HG03159 (cell line): ENCODE measurements at regions not wholly inside any gene's neighbourhood (a gene's known extent, or its start where the extent isn't known, plus 50 kb on each side); places are given as distances from the start of the nearest gene placed in this dataset.
"Not testable (repeated sequence)": the region's sequence is repeated elsewhere in the genome, so short reads cannot be mapped to it uniquely, and the experiment has no call there.

Experiments used
- ATAC-seq: cut with Tn5 transposase; IDR thresholded peaks from one replicate; pipeline ENCODE4 v1.9.1; 2021; ENCODE audit warnings: mild to moderate bottlenecking, moderate library complexity; ENCODE audit not compliant: unreplicated experiment

GRCh38 chr1:187038784-187039183 lies 210.0 kb downstream of the PLA2G4A start:
- ATAC-seq = no peak

GRCh38 chr1:187041104-187041503 lies 212.4 kb downstream of the PLA2G4A start:
- no peak for ATAC-seq

GRCh38 chr1:187042538-187042937 lies 213.8 kb downstream of the PLA2G4A start:
- ATAC-seq = no peak

- not testable (repeated sequence) for ATAC-seq
These were observed 214.7 kb downstream of the PLA2G4A start for GRCh38 chr1:187043433-187043832.

- no peak for ATAC-seq
These were observed 215.7 kb downstream of the PLA2G4A start for GRCh38 chr1:187044411-187044810.

GRCh38 chr1:187045371-187045770 lies 216.6 kb downstream of the PLA2G4A start:
- ATAC-seq = no peak

GRCh38 chr1:187046293-187046692 lies 217.5 kb downstream of the PLA2G4A start:
- ATAC-seq = no peak

GRCh38 chr1:187047298-187047697 lies 218.5 kb downstream of the PLA2G4A start:
- ATAC-seq = no peak

GRCh38 chr1:187051618-187052232 lies 223.0 kb downstream of the PLA2G4A start:
- peak; percentile 86 for ATAC-seq

GRCh38 chr1:187053876-187054275 lies 225.1 kb downstream of the PLA2G4A start:
- no peak for ATAC-seq

GRCh38 chr1:187054862-187055757 lies 226.4 kb downstream of the PLA2G4A start:
- ATAC-seq = no peak

- ATAC-seq = no peak
These were observed 234.5 kb downstream of the PLA2G4A start for GRCh38 chr1:187063271-187063670.

- no peak for ATAC-seq
These were observed 238.4 kb downstream of the PLA2G4A start for GRCh38 chr1:187067160-187067559.

- ATAC-seq = no peak
These were observed 241.3 kb downstream of the PLA2G4A start for GRCh38 chr1:187070076-187070475.

- ATAC-seq = peak; percentile 45
These were observed 243.7 kb downstream of the PLA2G4A start for GRCh38 chr1:187072262-187073034.

GRCh38 chr1:187073035-187073560 lies 244.3 kb downstream of the PLA2G4A start:
- not testable (repeated sequence) for ATAC-seq

- ATAC-seq = not testable (repeated sequence)
These were observed 245.0 kb downstream of the PLA2G4A start for GRCh38 chr1:187073634-187074245.

GRCh38 chr1:187074445-187075048 lies 245.8 kb downstream of the PLA2G4A start:
- ATAC-seq = no peak

- ATAC-seq = no peak
These were observed 248.2 kb downstream of the PLA2G4A start for GRCh38 chr1:187076922-187077321.

GRCh38 chr1:187078321-187078720 lies 249.6 kb downstream of the PLA2G4A start:
- no peak for ATAC-seq
